GM18498 (cell line): ENCODE measurements at regions not wholly inside any gene's neighbourhood (a gene's known extent, or its start where the extent isn't known, plus 50 kb on each side); places are given as distances from the start of the nearest gene placed in this dataset.
"Not testable (repeated sequence)": the region's sequence is repeated elsewhere in the genome, so short reads cannot be mapped to it uniquely, and the experiment has no call there.

ENCODE experiments used
- ATAC-seq: cut with Tn5 transposase; IDR thresholded peaks from one replicate; pipeline ENCODE4 v1.9.1; 2021; ENCODE audit warnings: mild to moderate bottlenecking, moderate library complexity; ENCODE audit not compliant: unreplicated experiment

- ATAC-seq: peak; percentile 58
Observed at GRCh38 chrY:14344648-14345333, 179.5 kb upstream of the NLGN4Y start.

GRCh38 chrY:14351590-14351989, 172.7 kb upstream of the NLGN4Y start:
- no peak for ATAC-seq

- ATAC-seq: no peak
Observed at GRCh38 chrY:14356154-14356553, 168.2 kb upstream of the NLGN4Y start.

GRCh38 chrY:14360748-14361500, 163.4 kb upstream of the NLGN4Y start:
- no peak for ATAC-seq

GRCh38 chrY:14373608-14374007, 150.7 kb upstream of the NLGN4Y start:
- no peak for ATAC-seq

GRCh38 chrY:14378217-14378616, 146.1 kb upstream of the NLGN4Y start:
- ATAC-seq: no peak

- not testable (repeated sequence) for ATAC-seq
Observed at GRCh38 chrY:14410549-14411030, 113.7 kb upstream of the NLGN4Y start.

- no peak for ATAC-seq
Observed at GRCh38 chrY:14411334-14411733, 113.0 kb upstream of the NLGN4Y start.

- ATAC-seq: no peak
Observed at GRCh38 chrY:14436546-14436945, 87.8 kb upstream of the NLGN4Y start.

GRCh38 chrY:14437626-14438025, 86.7 kb upstream of the NLGN4Y start:
- no peak for ATAC-seq

GRCh38 chrY:14438395-14438794, 85.9 kb upstream of the NLGN4Y start:
- ATAC-seq: no peak

GRCh38 chrY:14444550-14444949, 79.8 kb upstream of the NLGN4Y start:
- ATAC-seq: no peak

GRCh38 chrY:14468151-14468683, 56.1 kb upstream of the NLGN4Y start:
- ATAC-seq: no peak

- no peak for ATAC-seq
Observed at GRCh38 chrY:14472421-14472820, 51.9 kb upstream of the NLGN4Y start.

- ATAC-seq: no peak
Observed at GRCh38 chrY:14473320-14473719, 51.0 kb upstream of the NLGN4Y start.
